ENCODE measurements at regions not wholly inside any gene's neighbourhood (a gene's known extent, or its start where the extent isn't known, plus 50 kb on each side); places are given as distances from the start of the nearest gene placed in this dataset.

- no peak overlapping the region for H3K4ac ChIP-seq (ENCODE audit: low read depth, low read length)
- H3K27me3 Mint-ChIP-seq (ENCODE audit: low read depth) = no peaks in the 10 kb centered on the region; the same call in none of the 2 replicates
- no peak overlapping the region for H3K27ac ChIP-seq (ENCODE audit: insufficient read length, low read depth, low read length)
- no peak for TF ChIP-seq CTCF (conservative IDR thresholded peaks at IDR 0.05)
- H4K20me1 ChIP-seq (ENCODE audit: control insufficient read depth, insufficient read depth, insufficient read length) = no peaks in the 10 kb centered on the region
- H2AK5ac ChIP-seq (ENCODE audit: insufficient read length, low read length) = no peak overlapping the region
- H3K27me3 ChIP-seq (ENCODE audit: insufficient read depth, low read length) = no peaks in the 10 kb centered on the region
- H3K27ac Mint-ChIP-seq = no peak overlapping the region
- no peak overlapping the region for H2AFZ ChIP-seq (ENCODE audit: low read length)
- H4K5ac ChIP-seq (ENCODE audit: insufficient read length, low read depth, low read length) = no peak overlapping the region
- no peaks in the 10 kb centered on the region for H3K79me2 ChIP-seq (ENCODE audit: insufficient read depth, low read length)
- no peak overlapping the region for H3T11ph ChIP-seq (ENCODE audit: low read length)
- no peak overlapping the region for H4K8ac ChIP-seq (replicated peaks; ENCODE audit: insufficient read length, low read depth, low read length)
- H2BK15ac ChIP-seq (ENCODE audit: low read depth, low read length) = no peak overlapping the region
- no peak overlapping the region for H2BK20ac ChIP-seq (ENCODE audit: low read depth, low read length, poor library complexity, severe bottlenecking)
- H3K9me3 Mint-ChIP-seq = peaks cover 17 to 21% of the 10 kb centered on the region in 2 experiments; a peak in 4 of 5 replicates
- peaks cover 0 to 11% of the 10 kb centered on the region in 2 experiments; a peak in 3 of 4 replicates for H3K4me1 Mint-ChIP-seq
- H2BK12ac ChIP-seq (ENCODE audit: insufficient read length, low read depth, low read length) = no peak overlapping the region
- H3K4me2 ChIP-seq (ENCODE audit: insufficient read depth, insufficient read length, low read length) = no peak overlapping the region
- WGBS (ENCODE audit: extremely low coverage, insufficient read length, low lambda C conversion rate) = no CpG with 5 or more reads among the region's 3 CpGs
- H2BK5ac ChIP-seq (ENCODE audit: insufficient read length, low read length) = no peak overlapping the region
- peaks cover 2 to 20% (median 5%) of the 10 kb centered on the region in 3 experiments; a peak in 6 of 7 replicates for H3K36me3 Mint-ChIP-seq (ENCODE audit: insufficient read depth in 1 of 3, low read depth in 3 of 3)
- no peak overlapping the region for H3K18ac ChIP-seq (ENCODE audit: insufficient read length, low read depth, low read length)
- no peaks in the 10 kb centered on the region for H3K9me3 ChIP-seq (ENCODE audit: control insufficient read depth, low read depth, low read length)
- H3K23me2 ChIP-seq (ENCODE audit: insufficient read length, low read depth, low read length, poor library complexity, severe bottlenecking) = no peaks in the 10 kb centered on the region
- H3K79me1 ChIP-seq (ENCODE audit: insufficient read depth, low read depth, low read length, poor library complexity, severe bottlenecking) = no peaks in the 10 kb centered on the region
- H3K9ac ChIP-seq (ENCODE audit: extremely low read depth, insufficient read length, low read length) = no peak overlapping the region
- H2BK120ac ChIP-seq (ENCODE audit: low read depth, low read length, poor library complexity, severe bottlenecking) = no peak overlapping the region
- no peak for DNase-seq
- H3K56ac ChIP-seq (ENCODE audit: insufficient read length, low read depth, low read length) = no peak overlapping the region
- no peak overlapping the region for H3K14ac ChIP-seq (ENCODE audit: insufficient read depth, low read length)
- no peaks in the 10 kb centered on the region for H3K4me1 ChIP-seq (ENCODE audit: insufficient read depth, low read length)
- no peak overlapping the region for H4K91ac ChIP-seq (ENCODE audit: insufficient read length, low read depth, low read length)
- H3K23ac ChIP-seq (ENCODE audit: insufficient read length, low read depth, low read length) = no peak overlapping the region
- H3K4me3 Mint-ChIP-seq = no peak overlapping the region
Observed at GRCh38 chr5:73333944-73334703, 114.5 kb downstream of the FOXD1 start.

Measured in H9 (cell line).